H9 (cell line): ENCODE measurements at regions not wholly inside any gene's neighbourhood (a gene's known extent, or its start where the extent isn't known, plus 50 kb on each side); places are given as distances from the start of the nearest gene placed in this dataset.
A peak's percentile ranks its signal among the peaks of the same experiment; 100 is the strongest.

Experiments used
- DNase-seq: peaks from one replicate; pipeline ENCODE4 v3.0.0-alpha.2; 2017
- H2AFZ ChIP-seq: one replicate; pipeline ENCODE4 v1.6.1; 2013; ENCODE audit warnings: mild to moderate bottlenecking, low read length, control low read depth, moderate library complexity
- H2AK5ac ChIP-seq: 2 replicates; pipeline ENCODE4 v1.6.1; 2013; ENCODE audit warnings: low read length, control low read depth, mixed read lengths; ENCODE audit not compliant: insufficient read length
- H2BK120ac ChIP-seq: one replicate; pipeline ENCODE4 v1.6.1; 2013; ENCODE audit warnings: low read depth, mild to moderate bottlenecking, low read length, control low read depth, inconsistent platforms; ENCODE audit not compliant: poor library complexity, severe bottlenecking
- H2BK12ac ChIP-seq: 2 replicates; pipeline ENCODE4 v1.6.1; 2013; ENCODE audit warnings: low read length, control low read depth, mixed read lengths, low read depth; ENCODE audit not compliant: insufficient read length
- H2BK15ac ChIP-seq: 2 replicates; pipeline ENCODE4 v1.6.1; 2013; ENCODE audit warnings: low read depth, low read length, control low read depth
- H2BK20ac ChIP-seq: one replicate; pipeline ENCODE4 v1.6.1; 2013; ENCODE audit warnings: low read depth, mild to moderate bottlenecking, low read length, control low read depth, inconsistent platforms; ENCODE audit not compliant: poor library complexity, severe bottlenecking
- H2BK5ac ChIP-seq: 2 replicates; pipeline ENCODE4 v1.6.1; 2013; ENCODE audit warnings: low read length, control low read depth, mixed read lengths; ENCODE audit not compliant: insufficient read length
- H3K14ac ChIP-seq: 2 replicates; pipeline ENCODE4 v1.6.1; 2013; ENCODE audit warnings: low read length, control low read depth; ENCODE audit not compliant: insufficient read depth
- H3K18ac ChIP-seq: 2 replicates; pipeline ENCODE4 v1.6.1; 2013; ENCODE audit warnings: low read depth, mild to moderate bottlenecking, mixed read lengths, low read length, control low read depth; ENCODE audit not compliant: insufficient read length
- H3K23ac ChIP-seq: 2 replicates; pipeline ENCODE4 v1.6.1; 2013; ENCODE audit warnings: low read length, control low read depth, mixed read lengths, low read depth; ENCODE audit not compliant: insufficient read length
- H3K23me2 ChIP-seq: 2 replicates; pipeline ENCODE4 v1.6.1; 2013; ENCODE audit warnings: low read depth, mild to moderate bottlenecking, mixed read lengths, low read length, control low read depth; ENCODE audit not compliant: insufficient read length, poor library complexity, severe bottlenecking
- H3K27ac ChIP-seq: 2 replicates; pipeline ENCODE4 v1.5.1; 2013; ENCODE audit warnings: low read length, control low read depth, mixed read lengths, low read depth; ENCODE audit not compliant: insufficient read length
- H3K27me3 ChIP-seq: 2 replicates; pipeline ENCODE4 v1.6.1; 2013; ENCODE audit warnings: low read length, control low read depth, inconsistent platforms; ENCODE audit not compliant: insufficient read depth
- H3K4ac ChIP-seq: 2 replicates; pipeline ENCODE4 v1.6.1; 2013; ENCODE audit warnings: low read depth, mild to moderate bottlenecking, control low read depth, inconsistent platforms, low read length, moderate library complexity
- H3K4me1 ChIP-seq: 2 replicates; pipeline ENCODE4 v1.6.1; 2013; ENCODE audit warnings: low read length, control low read depth, inconsistent platforms; ENCODE audit not compliant: insufficient read depth
- H3K4me2 ChIP-seq: 2 replicates; pipeline ENCODE4 v1.6.1; 2013; ENCODE audit warnings: low read length, control low read depth, mixed read lengths; ENCODE audit not compliant: insufficient read length, insufficient read depth
- H3K56ac ChIP-seq: 2 replicates; pipeline ENCODE4 v1.6.1; 2013; ENCODE audit warnings: low read depth, mild to moderate bottlenecking, mixed read lengths, low read length, control low read depth; ENCODE audit not compliant: insufficient read length
- H3K79me1 ChIP-seq: 2 replicates; pipeline ENCODE4 v1.6.1; 2013; ENCODE audit warnings: low read depth, mild to moderate bottlenecking, moderate library complexity, low read length, control low read depth, inconsistent platforms; ENCODE audit not compliant: insufficient read depth, poor library complexity, severe bottlenecking
- H3K79me2 ChIP-seq: 2 replicates; pipeline ENCODE4 v1.6.1; 2013; ENCODE audit warnings: low read length, control low read depth, inconsistent platforms; ENCODE audit not compliant: insufficient read depth
- H3K9ac ChIP-seq: 2 replicates; pipeline ENCODE4 v1.6.1; 2013; ENCODE audit warnings: low read length, control low read depth, mixed read lengths; ENCODE audit not compliant: insufficient read length; ENCODE audit errors: extremely low read depth
- H3K9me3 ChIP-seq: one replicate; pipeline ENCODE4 v1.6.1; 2013; ENCODE audit warnings: low read depth, low read length, inconsistent platforms; ENCODE audit not compliant: control insufficient read depth
- H3T11ph ChIP-seq: one replicate; pipeline ENCODE4 v1.6.1; 2013; ENCODE audit warnings: mild to moderate bottlenecking, low read length, control low read depth, inconsistent platforms
- H4K20me1 ChIP-seq: one replicate; pipeline ENCODE4 v1.6.1; 2013; ENCODE audit not compliant: control insufficient read depth, insufficient read length, insufficient read depth
- H4K5ac ChIP-seq: 2 replicates; pipeline ENCODE4 v1.6.1; 2013; ENCODE audit warnings: low read depth, mild to moderate bottlenecking, mixed read lengths, low read length, control low read depth; ENCODE audit not compliant: insufficient read length
- H4K8ac ChIP-seq: replicated peaks from 2 replicates; pipeline ENCODE4 v1.6.1; 2013; ENCODE audit warnings: low read length, control low read depth, mixed read lengths, low read depth; ENCODE audit not compliant: insufficient read length
- H4K91ac ChIP-seq: 2 replicates; pipeline ENCODE4 v1.6.1; 2013; ENCODE audit warnings: low read depth, mild to moderate bottlenecking, moderate library complexity, mixed read lengths, low read length, control low read depth; ENCODE audit not compliant: insufficient read length
- H3K27ac Mint-ChIP-seq, 3 experiments: 2 replicates in 2 of 3; 3 replicates in 1 of 3; pipeline ENCODE4 v1.8.0; 2020 to 2021; ENCODE audit warnings: mixed read lengths in 3 of 3, mild to moderate bottlenecking in 1 of 3, moderate library complexity in 1 of 3
- H3K27me3 Mint-ChIP-seq: 2 replicates; pipeline ENCODE4 v1.8.0; 2021; ENCODE audit warnings: low read depth, mild to moderate bottlenecking, moderate library complexity, mixed read lengths
- H3K36me3 Mint-ChIP-seq, 3 experiments: 2 replicates in 2 of 3; 3 replicates in 1 of 3; pipeline ENCODE4 v1.8.0; 2020 to 2021; ENCODE audit warnings: low read depth in 3 of 3, mixed read lengths in 3 of 3; ENCODE audit not compliant: insufficient read depth in 1 of 3
- H3K4me1 Mint-ChIP-seq, 2 experiments: 2 replicates each; pipeline ENCODE4 v1.8.0; 2020; ENCODE audit warnings: mixed read lengths in 2 of 2
- H3K4me3 Mint-ChIP-seq, 2 experiments: 2 replicates in 1 of 2; 3 replicates in 1 of 2; pipeline ENCODE4 v1.8.0; 2020 to 2021; ENCODE audit warnings: mild to moderate bottlenecking in 2 of 2, mixed read lengths in 2 of 2, moderate library complexity in 1 of 2
- H3K9me3 Mint-ChIP-seq, 2 experiments: 2 replicates in 1 of 2; 3 replicates in 1 of 2; pipeline ENCODE4 v1.8.0; 2020; ENCODE audit warnings: mild to moderate bottlenecking in 2 of 2, mixed read lengths in 2 of 2, moderate library complexity in 1 of 2
- CTCF ChIP-seq: fragments of 200-600 bp; sonication (generic); conservative IDR thresholded peaks from 3 replicates; pipeline ENCODE4 v1.8.0; 2021; ENCODE audit warnings: antibody characterized with exemption, mild to moderate bottlenecking
- WGBS: extraction: QIAGEN DNeasy Blood & Tissue Kit; methylation state at CpG from one replicate; pipeline ENCODE4 v1.1.7; 2013; ENCODE audit warnings: missing lambda C conversion rate, low lambda C conversion rate, mixed read lengths; ENCODE audit not compliant: insufficient read length; ENCODE audit errors: extremely low coverage; 5-methylcytosine and 5-hydroxymethylcytosine counted together

- Histone ChIP-seq H2AFZ (no peak overlapping the region), H3K4ac (no peak overlapping the region), H2BK12ac (no peak overlapping the region)
Measured at GRCh38 chr18:22539051-22539765, 121.5 kb upstream of the CTAGE1 start.

More at GRCh38 chr18:22539051-22539765, 121.5 kb upstream of the CTAGE1 start:
- DNase-seq: no peak
- no peaks in the 10 kb centered on the region; the same call in none of the 2 replicates for H3K27me3 Mint-ChIP-seq
- no peak overlapping the region for H3K27ac Mint-ChIP-seq
- no CpG with 5 or more reads among the region's 6 CpGs for WGBS
- H3K4me2 ChIP-seq: no peak overlapping the region
- H3K79me1 ChIP-seq: no peaks in the 10 kb centered on the region
- H4K5ac ChIP-seq: no peak overlapping the region
- no peak overlapping the region for H3K23ac ChIP-seq
- peaks cover 0 to 2% of the 10 kb centered on the region in 2 experiments; a peak in 1 of 5 replicates for H3K9me3 Mint-ChIP-seq
- H3K56ac ChIP-seq: peak overlapping the region; percentile 24
- H4K91ac ChIP-seq: no peak overlapping the region
- no peak overlapping the region for H3K4me3 Mint-ChIP-seq
- no peak overlapping the region for H2AK5ac ChIP-seq
- H2BK15ac ChIP-seq: no peak overlapping the region
- no peak for TF ChIP-seq CTCF
- no peaks in the 10 kb centered on the region for H3K23me2 ChIP-seq
- H2BK120ac ChIP-seq: no peak overlapping the region
- H3K14ac ChIP-seq: no peak overlapping the region
- no peaks in the 10 kb centered on the region for H3K4me1 Mint-ChIP-seq
- no peaks in the 10 kb centered on the region for H4K20me1 ChIP-seq
- H3K9me3 ChIP-seq: no peaks in the 10 kb centered on the region
- no peak overlapping the region for H3T11ph ChIP-seq
- H2BK20ac ChIP-seq: no peak overlapping the region
- H3K9ac ChIP-seq: no peak overlapping the region
- H3K27ac ChIP-seq: no peak overlapping the region
- no peaks in the 10 kb centered on the region for H3K79me2 ChIP-seq
- H3K36me3 Mint-ChIP-seq: no peaks in the 10 kb centered on the region; a peak in 1 of 7 replicates
- H3K4me1 ChIP-seq: no peaks in the 10 kb centered on the region
- H3K18ac ChIP-seq: no peak overlapping the region
- no peaks in the 10 kb centered on the region for H3K27me3 ChIP-seq
- H2BK5ac ChIP-seq: no peak overlapping the region
- no peak overlapping the region for H4K8ac ChIP-seq
